ENCODE measurements at regions not wholly inside any gene's neighbourhood (a gene's known extent, or its start where the extent isn't known, plus 50 kb on each side); places are given as distances from the start of the nearest gene placed in this dataset.

DNA sequence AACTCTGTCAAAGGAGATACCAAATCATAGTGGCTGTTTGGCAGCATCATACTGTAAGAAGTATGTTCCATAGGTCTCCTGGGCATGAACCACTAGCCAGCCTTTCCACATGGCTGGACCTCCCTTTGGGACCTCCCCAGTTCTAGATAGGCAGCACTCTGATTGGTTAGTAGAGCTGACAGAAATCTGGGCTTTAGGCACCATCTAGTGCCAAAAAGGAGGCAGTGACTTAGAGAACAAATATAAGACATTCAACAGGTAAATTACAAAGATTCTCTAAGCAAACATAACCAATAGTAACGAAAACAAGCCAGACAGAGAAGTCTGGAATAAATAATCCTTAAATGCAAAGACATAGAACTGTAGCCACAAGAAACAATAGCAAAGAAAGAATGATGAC, 148.0 kb upstream of the PDE3A start:
- DNase-seq, result no peak
- Mint-ChIP-seq H3K4me3 (no peak overlapping the region), H3K36me3 (no peaks in the 10 kb centered on the region), H3K27ac (no peak overlapping the region), H3K9me3 (peaks cover 5 to 16% (median 11%) of the 10 kb centered on the region in 7 donors), H3K4me1 (no peaks in the 10 kb centered on the region), H3K27me3 (no peaks in the 10 kb centered on the region)
- H3K27me3 ChIP-seq (ENCODE audit: control insufficient read depth, insufficient read depth, low read length), result no peaks in the 10 kb centered on the region
- ATAC-seq (ENCODE audit: low read depth in 2 of 2), result no peak
- no peaks in the 10 kb centered on the region for H3K4me1 ChIP-seq (ENCODE audit: control insufficient read depth, insufficient read depth, low read length, poor library complexity, severe bottlenecking)
- no peaks in the 10 kb centered on the region for H3K36me3 ChIP-seq (ENCODE audit: control insufficient read depth, insufficient read depth, low read length)
- no peaks in the 10 kb centered on the region for H3K9me3 ChIP-seq (ENCODE audit: control insufficient read depth in 2 of 2, low read length in 2 of 2)
- no peak overlapping the region for H3K27ac ChIP-seq (ENCODE audit: insufficient read depth, low read length, poor library complexity, severe bottlenecking)
- no peak overlapping the region for H3K4me3 ChIP-seq (ENCODE audit: low read depth, low read length)

DNA sequence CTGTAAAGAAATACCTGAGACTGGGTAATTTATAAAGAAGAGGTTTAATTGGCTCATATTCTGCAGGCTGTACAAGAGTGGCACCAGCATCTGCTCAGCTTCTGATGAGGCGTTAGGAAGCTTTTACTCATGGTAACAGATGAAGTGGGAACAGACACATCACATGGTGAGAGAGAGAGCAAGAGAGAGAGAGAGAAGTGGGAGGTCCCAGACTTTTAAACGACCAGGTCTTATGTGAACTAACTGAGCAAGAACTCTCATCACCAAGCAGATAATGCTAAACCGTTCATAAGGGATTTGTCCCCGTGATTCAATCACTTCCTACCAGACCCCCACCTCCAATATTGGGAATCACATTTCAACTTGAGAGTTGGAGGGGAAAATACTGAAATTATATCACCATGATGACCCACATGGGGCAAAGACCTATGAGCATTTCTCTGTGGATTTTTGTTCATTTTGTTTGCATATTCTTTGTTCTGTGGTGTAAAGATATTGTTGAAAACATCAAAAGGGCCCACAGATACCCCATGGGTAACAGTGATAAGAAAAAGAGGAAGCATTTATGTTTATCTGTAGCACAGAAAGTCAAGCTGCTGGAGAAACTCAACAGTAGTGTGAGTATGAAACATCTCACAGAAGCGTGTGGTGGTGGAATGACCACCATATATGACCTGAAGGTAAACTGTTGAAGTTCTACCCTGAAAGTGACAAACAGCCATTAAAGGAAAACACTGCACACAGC, 135.2 kb upstream of the PDE3A start:
- H3K27ac Mint-ChIP-seq, result no peak overlapping the region
- Histone ChIP-seq H3K36me3 (ENCODE audit: control insufficient read depth, insufficient read depth, low read length) (no peaks in the 10 kb centered on the region), H3K9me3 (ENCODE audit: control insufficient read depth in 2 of 2, low read length in 2 of 2) (peaks cover 0 to 3% of the 10 kb centered on the region in 2 experiments), H3K27ac (ENCODE audit: insufficient read depth, low read length, poor library complexity, severe bottlenecking) (no peak overlapping the region), H3K4me3 (ENCODE audit: low read depth, low read length) (no peak overlapping the region), H3K27me3 (ENCODE audit: control insufficient read depth, insufficient read depth, low read length) (no peaks in the 10 kb centered on the region), H3K4me1 (ENCODE audit: control insufficient read depth, insufficient read depth, low read length, poor library complexity, severe bottlenecking) (no peaks in the 10 kb centered on the region)
- peaks cover 3 to 17% (median 7%) of the 10 kb centered on the region in 7 donors for H3K9me3 Mint-ChIP-seq
- DNase-seq, result no peak
- no peak for ATAC-seq (ENCODE audit: low read depth in 2 of 2)
- no peaks in the 10 kb centered on the region for H3K27me3 Mint-ChIP-seq
- H3K4me1 Mint-ChIP-seq, result no peaks in the 10 kb centered on the region
- H3K36me3 Mint-ChIP-seq, result no peaks in the 10 kb centered on the region
- no peak overlapping the region for H3K4me3 Mint-ChIP-seq

GRCh38 chr12:20234474-20234873, 133.9 kb upstream of the PDE3A start:
- no peaks in the 10 kb centered on the region for H3K4me1 Mint-ChIP-seq
- Histone ChIP-seq H3K27me3 (ENCODE audit: control insufficient read depth, insufficient read depth, low read length) (no peaks in the 10 kb centered on the region), H3K27ac (ENCODE audit: insufficient read depth, low read length, poor library complexity, severe bottlenecking) (no peak overlapping the region), H3K36me3 (ENCODE audit: control insufficient read depth, insufficient read depth, low read length) (no peaks in the 10 kb centered on the region), H3K9me3 (ENCODE audit: control insufficient read depth in 2 of 2, low read length in 2 of 2) (peaks cover 2 to 3% of the 10 kb centered on the region in 2 experiments), H3K4me1 (ENCODE audit: control insufficient read depth, insufficient read depth, low read length, poor library complexity, severe bottlenecking) (no peaks in the 10 kb centered on the region), H3K4me3 (ENCODE audit: low read depth, low read length) (no peak overlapping the region)
- no peak for ATAC-seq (ENCODE audit: low read depth in 2 of 2)
- no peak overlapping the region for H3K4me3 Mint-ChIP-seq
- no peak for DNase-seq
- no peaks in the 10 kb centered on the region for H3K36me3 Mint-ChIP-seq
- peaks cover 3 to 17% (median 9%) of the 10 kb centered on the region in 7 donors for H3K9me3 Mint-ChIP-seq
- no peaks in the 10 kb centered on the region for H3K27me3 Mint-ChIP-seq
- no peak overlapping the region for H3K27ac Mint-ChIP-seq

- H3K9me3 Mint-ChIP-seq, result peaks cover 3 to 13% (median 5%) of the 10 kb centered on the region in 7 donors
- Histone ChIP-seq H3K36me3 (ENCODE audit: control insufficient read depth, insufficient read depth, low read length) (no peaks in the 10 kb centered on the region), H3K9me3 (ENCODE audit: control insufficient read depth in 2 of 2, low read length in 2 of 2) (peaks cover 2 to 3% of the 10 kb centered on the region in 2 experiments), H3K4me1 (ENCODE audit: control insufficient read depth, insufficient read depth, low read length, poor library complexity, severe bottlenecking) (no peaks in the 10 kb centered on the region), H3K27me3 (ENCODE audit: control insufficient read depth, insufficient read depth, low read length) (no peaks in the 10 kb centered on the region), H3K4me3 (ENCODE audit: low read depth, low read length) (no peak overlapping the region), H3K27ac (ENCODE audit: insufficient read depth, low read length, poor library complexity, severe bottlenecking) (no peak overlapping the region)
- H3K27me3 Mint-ChIP-seq, result no peaks in the 10 kb centered on the region
- no peak overlapping the region for H3K4me3 Mint-ChIP-seq
- no peak for ATAC-seq (ENCODE audit: low read depth in 2 of 2)
- H3K4me1 Mint-ChIP-seq, result no peaks in the 10 kb centered on the region
- no peaks in the 10 kb centered on the region for H3K36me3 Mint-ChIP-seq
- DNase-seq, result no peak
- H3K27ac Mint-ChIP-seq, result no peak overlapping the region
Measured at GRCh38 chr12:20237091-20237490, 131.2 kb upstream of the PDE3A start.

DNA sequence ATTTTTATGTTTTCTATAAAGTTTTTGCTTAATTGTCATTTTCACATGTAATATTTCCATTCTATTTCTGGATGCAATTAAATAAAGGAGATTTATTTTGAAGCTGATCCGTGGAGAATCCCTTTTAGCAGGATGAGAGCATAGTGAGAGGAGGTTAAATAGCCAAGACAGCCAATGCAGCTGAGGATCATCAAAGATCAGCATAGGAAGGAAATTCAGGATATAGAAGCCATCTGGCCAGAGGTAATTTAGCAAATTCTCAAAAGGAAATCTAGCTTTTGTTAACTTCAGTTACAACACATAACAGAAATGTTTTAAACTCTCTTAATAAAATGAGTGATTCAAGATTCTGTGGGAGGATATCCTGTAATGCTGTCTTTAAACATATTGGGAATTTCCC, 122.8 kb upstream of the PDE3A start:
- no peaks in the 10 kb centered on the region for H3K27me3 Mint-ChIP-seq
- peaks cover 0 to 2% (median 0%) of the 10 kb centered on the region in 4 donors for H3K4me1 Mint-ChIP-seq
- H3K9me3 Mint-ChIP-seq, result peaks cover 2 to 16% (median 5%) of the 10 kb centered on the region in 7 donors
- H3K4me3 Mint-ChIP-seq, result no peak overlapping the region
- H3K27ac Mint-ChIP-seq, result no peak overlapping the region
- Histone ChIP-seq H3K4me3 (ENCODE audit: low read depth, low read length) (no peak overlapping the region), H3K4me1 (ENCODE audit: control insufficient read depth, insufficient read depth, low read length, poor library complexity, severe bottlenecking) (no peaks in the 10 kb centered on the region), H3K9me3 (ENCODE audit: control insufficient read depth in 2 of 2, low read length in 2 of 2) (no peaks in the 10 kb centered on the region), H3K27ac (ENCODE audit: insufficient read depth, low read length, poor library complexity, severe bottlenecking) (no peak overlapping the region), H3K36me3 (ENCODE audit: control insufficient read depth, insufficient read depth, low read length) (no peaks in the 10 kb centered on the region), H3K27me3 (ENCODE audit: control insufficient read depth, insufficient read depth, low read length) (no peaks in the 10 kb centered on the region)
- no peaks in the 10 kb centered on the region for H3K36me3 Mint-ChIP-seq
- DNase-seq (no peak), ATAC-seq (ENCODE audit: low read depth in 2 of 2) (no peak)

GRCh38 chr12:20248646-20249045, 119.7 kb upstream of the PDE3A start:
- ATAC-seq (ENCODE audit: low read depth in 2 of 2), result no peak
- H3K27ac ChIP-seq (ENCODE audit: insufficient read depth, low read length, poor library complexity, severe bottlenecking), result no peak overlapping the region
- no peaks in the 10 kb centered on the region for H3K36me3 ChIP-seq (ENCODE audit: control insufficient read depth, insufficient read depth, low read length)
- no peak for DNase-seq
- H3K4me1 ChIP-seq (ENCODE audit: control insufficient read depth, insufficient read depth, low read length, poor library complexity, severe bottlenecking), result no peaks in the 10 kb centered on the region
- Mint-ChIP-seq H3K4me3 (no peak overlapping the region), H3K27ac (no peak overlapping the region), H3K9me3 (peaks cover 2 to 19% (median 5%) of the 10 kb centered on the region in 7 donors), H3K27me3 (no peaks in the 10 kb centered on the region), H3K4me1 (peaks cover 0 to 5% (median 0%) of the 10 kb centered on the region in 4 donors), H3K36me3 (no peaks in the 10 kb centered on the region)
- H3K27me3 ChIP-seq (ENCODE audit: control insufficient read depth, insufficient read depth, low read length), result no peaks in the 10 kb centered on the region
- H3K9me3 ChIP-seq (ENCODE audit: control insufficient read depth in 2 of 2, low read length in 2 of 2), result no peaks in the 10 kb centered on the region
- H3K4me3 ChIP-seq (ENCODE audit: low read depth, low read length), result no peak overlapping the region

DNA sequence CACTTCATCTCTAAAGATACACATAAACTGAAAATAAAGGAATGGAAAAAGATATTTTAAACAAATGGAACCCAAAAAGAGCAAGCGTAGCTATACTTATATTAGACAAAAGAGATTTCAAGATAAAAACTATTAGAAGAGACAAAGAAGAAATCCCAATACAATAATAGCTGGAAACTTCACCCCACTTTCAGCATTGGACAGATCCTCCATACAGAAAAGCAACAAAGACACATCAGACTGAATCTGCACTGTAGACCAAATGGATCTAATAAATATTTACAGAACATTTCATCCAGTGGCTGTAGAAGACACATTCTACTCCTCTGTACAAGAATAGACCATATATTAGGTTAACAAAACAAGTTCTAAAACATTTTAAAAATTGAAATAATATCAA, 117.6 kb upstream of the PDE3A start:
- no peaks in the 10 kb centered on the region for H3K27me3 Mint-ChIP-seq
- H3K9me3 Mint-ChIP-seq, result peaks cover 2 to 18% (median 4%) of the 10 kb centered on the region in 7 donors
- H3K4me3 Mint-ChIP-seq, result no peak overlapping the region
- H3K4me3 ChIP-seq (ENCODE audit: low read depth, low read length), result no peak overlapping the region
- no peak for ATAC-seq (ENCODE audit: low read depth in 2 of 2)
- no peaks in the 10 kb centered on the region for H3K36me3 Mint-ChIP-seq
- H3K27me3 ChIP-seq (ENCODE audit: control insufficient read depth, insufficient read depth, low read length), result no peaks in the 10 kb centered on the region
- no peaks in the 10 kb centered on the region for H3K36me3 ChIP-seq (ENCODE audit: control insufficient read depth, insufficient read depth, low read length)
- no peak overlapping the region for H3K27ac Mint-ChIP-seq
- H3K4me1 ChIP-seq (ENCODE audit: control insufficient read depth, insufficient read depth, low read length, poor library complexity, severe bottlenecking), result no peaks in the 10 kb centered on the region
- no peak for DNase-seq
- no peak overlapping the region for H3K27ac ChIP-seq (ENCODE audit: insufficient read depth, low read length, poor library complexity, severe bottlenecking)
- no peaks in the 10 kb centered on the region for H3K9me3 ChIP-seq (ENCODE audit: control insufficient read depth in 2 of 2, low read length in 2 of 2)
- H3K4me1 Mint-ChIP-seq, result peaks cover 0 to 5% (median 0%) of the 10 kb centered on the region in 4 donors

GRCh38 chr12:20257311-20257710, 111.0 kb upstream of the PDE3A start:
- peaks cover 0 to 11% (median 3%) of the 10 kb centered on the region in 7 donors for H3K9me3 Mint-ChIP-seq
- H3K4me1 ChIP-seq (ENCODE audit: control insufficient read depth, insufficient read depth, low read length, poor library complexity, severe bottlenecking), result no peaks in the 10 kb centered on the region
- no peaks in the 10 kb centered on the region for H3K36me3 ChIP-seq (ENCODE audit: control insufficient read depth, insufficient read depth, low read length)
- H3K36me3 Mint-ChIP-seq, result no peaks in the 10 kb centered on the region
- H3K27me3 Mint-ChIP-seq, result no peaks in the 10 kb centered on the region
- H3K27ac ChIP-seq (ENCODE audit: insufficient read depth, low read length, poor library complexity, severe bottlenecking), result no peak overlapping the region
- no peaks in the 10 kb centered on the region for H3K9me3 ChIP-seq (ENCODE audit: control insufficient read depth in 2 of 2, low read length in 2 of 2)
- H3K27me3 ChIP-seq (ENCODE audit: control insufficient read depth, insufficient read depth, low read length), result no peaks in the 10 kb centered on the region
- H3K4me1 Mint-ChIP-seq, result no peaks in the 10 kb centered on the region
- ATAC-seq (ENCODE audit: low read depth in 2 of 2), result no peak
- H3K27ac Mint-ChIP-seq, result no peak overlapping the region
- no peak overlapping the region for H3K4me3 Mint-ChIP-seq
- DNase-seq, result no peak
- H3K4me3 ChIP-seq (ENCODE audit: low read depth, low read length), result no peak overlapping the region

All from CD4-positive, CD25-positive, alpha-beta regulatory T cell (primary cell).